NB4 (cell line): ENCODE measurements at regions not wholly inside any gene's neighbourhood (a gene's known extent, or its start where the extent isn't known, plus 50 kb on each side); places are given as distances from the start of the nearest gene placed in this dataset.

Experiments used
- POLR2A ChIP-seq: IDR thresholded peaks from 2 replicates; pipeline ENCODE4 v1.6.1; 2011; ENCODE audit warnings: mild to moderate bottlenecking; ENCODE audit not compliant: insufficient read length; ENCODE audit errors: extremely low read depth
- TF ChIP-seq, protein P1 (sequence below): IDR thresholded peaks from one replicate; pipeline ENCODE4 v1.5.1; 2012; ENCODE audit warnings: low read depth, low read length

DNA sequence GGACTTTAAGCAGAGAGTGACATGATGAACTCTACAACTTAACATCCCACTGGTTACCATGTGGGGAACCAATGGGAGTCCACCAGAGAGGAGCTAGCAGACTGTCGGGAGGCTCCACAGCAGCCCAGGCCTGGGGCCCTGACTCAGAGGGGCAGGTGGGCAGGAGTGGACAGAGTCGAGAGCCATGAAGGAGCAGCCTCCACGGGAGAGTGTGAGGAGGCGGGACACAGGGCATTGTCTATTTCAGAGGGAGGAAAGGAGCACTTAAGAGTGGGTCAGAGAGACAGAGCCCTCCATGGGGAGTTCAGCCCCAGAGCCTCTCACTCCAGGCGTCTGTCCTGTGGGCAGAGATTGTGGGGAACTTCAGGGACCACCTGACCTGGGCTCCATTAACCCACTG lies 118.7 kb downstream of the CYP26B1 start:
- TF ChIP-seq, protein P1, sequence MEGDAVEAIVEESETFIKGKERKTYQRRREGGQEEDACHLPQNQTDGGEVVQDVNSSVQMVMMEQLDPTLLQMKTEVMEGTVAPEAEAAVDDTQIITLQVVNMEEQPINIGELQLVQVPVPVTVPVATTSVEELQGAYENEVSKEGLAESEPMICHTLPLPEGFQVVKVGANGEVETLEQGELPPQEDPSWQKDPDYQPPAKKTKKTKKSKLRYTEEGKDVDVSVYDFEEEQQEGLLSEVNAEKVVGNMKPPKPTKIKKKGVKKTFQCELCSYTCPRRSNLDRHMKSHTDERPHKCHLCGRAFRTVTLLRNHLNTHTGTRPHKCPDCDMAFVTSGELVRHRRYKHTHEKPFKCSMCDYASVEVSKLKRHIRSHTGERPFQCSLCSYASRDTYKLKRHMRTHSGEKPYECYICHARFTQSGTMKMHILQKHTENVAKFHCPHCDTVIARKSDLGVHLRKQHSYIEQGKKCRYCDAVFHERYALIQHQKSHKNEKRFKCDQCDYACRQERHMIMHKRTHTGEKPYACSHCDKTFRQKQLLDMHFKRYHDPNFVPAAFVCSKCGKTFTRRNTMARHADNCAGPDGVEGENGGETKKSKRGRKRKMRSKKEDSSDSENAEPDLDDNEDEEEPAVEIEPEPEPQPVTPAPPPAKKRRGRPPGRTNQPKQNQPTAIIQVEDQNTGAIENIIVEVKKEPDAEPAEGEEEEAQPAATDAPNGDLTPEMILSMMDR = no peak
- no peak for TF ChIP-seq POLR2A
